PC-9 (cell line): ENCODE measurements at regions not wholly inside any gene's neighbourhood (a gene's known extent, or its start where the extent isn't known, plus 50 kb on each side); places are given as distances from the start of the nearest gene placed in this dataset.
A peak's percentile ranks its signal among the peaks of the same experiment; 100 is the strongest.

Experiments
- EZH2 ChIP-seq: fragments of 200-600 bp; sonication (generic); IDR thresholded peaks from 2 replicates; pipeline ENCODE4 v1.8.0; 2017; ENCODE audit warnings: antibody characterized with exemption, low read depth
- TF ChIP-seq, protein P1 (sequence below): fragments of 200-600 bp; sonication (generic); conservative IDR thresholded peaks from 2 replicates; pipeline ENCODE4 v1.6.1; 2017; ENCODE audit warnings: mixed run types, antibody characterized with exemption, mild to moderate bottlenecking, moderate library complexity

DNA sequence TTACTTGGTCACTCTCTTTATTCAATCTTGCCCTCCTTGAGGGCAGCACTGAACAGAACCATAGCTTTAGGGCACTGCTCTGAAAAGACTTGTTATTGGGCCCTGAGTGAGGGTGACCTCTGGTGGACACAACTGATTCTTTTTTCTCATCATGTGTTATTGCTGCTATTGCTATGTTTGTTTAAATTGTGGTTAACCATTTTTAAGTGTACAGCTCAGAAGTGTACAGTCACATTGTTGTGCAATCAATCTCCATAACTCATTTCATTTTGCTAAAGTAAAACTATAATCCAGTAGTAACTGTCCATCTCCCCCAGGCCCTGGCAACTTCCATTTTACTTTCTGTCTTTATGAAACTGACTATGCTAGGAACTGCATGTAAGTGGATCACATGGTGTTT lies 351.1 kb upstream of the RIOK2 start:
- TF ChIP-seq EZH2 = no peak
- TF ChIP-seq, protein P1, sequence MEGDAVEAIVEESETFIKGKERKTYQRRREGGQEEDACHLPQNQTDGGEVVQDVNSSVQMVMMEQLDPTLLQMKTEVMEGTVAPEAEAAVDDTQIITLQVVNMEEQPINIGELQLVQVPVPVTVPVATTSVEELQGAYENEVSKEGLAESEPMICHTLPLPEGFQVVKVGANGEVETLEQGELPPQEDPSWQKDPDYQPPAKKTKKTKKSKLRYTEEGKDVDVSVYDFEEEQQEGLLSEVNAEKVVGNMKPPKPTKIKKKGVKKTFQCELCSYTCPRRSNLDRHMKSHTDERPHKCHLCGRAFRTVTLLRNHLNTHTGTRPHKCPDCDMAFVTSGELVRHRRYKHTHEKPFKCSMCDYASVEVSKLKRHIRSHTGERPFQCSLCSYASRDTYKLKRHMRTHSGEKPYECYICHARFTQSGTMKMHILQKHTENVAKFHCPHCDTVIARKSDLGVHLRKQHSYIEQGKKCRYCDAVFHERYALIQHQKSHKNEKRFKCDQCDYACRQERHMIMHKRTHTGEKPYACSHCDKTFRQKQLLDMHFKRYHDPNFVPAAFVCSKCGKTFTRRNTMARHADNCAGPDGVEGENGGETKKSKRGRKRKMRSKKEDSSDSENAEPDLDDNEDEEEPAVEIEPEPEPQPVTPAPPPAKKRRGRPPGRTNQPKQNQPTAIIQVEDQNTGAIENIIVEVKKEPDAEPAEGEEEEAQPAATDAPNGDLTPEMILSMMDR = peak; percentile 70
